HL-60 (cell line): ENCODE measurements at regions not wholly inside any gene's neighbourhood (a gene's known extent, or its start where the extent isn't known, plus 50 kb on each side); places are given as distances from the start of the nearest gene placed in this dataset.

ENCODE experiments used
- DNase-seq, 2 experiments: peaks; one replicate each; pipeline ENCODE4 v3.0.0-alpha.2; 2010 to 2020; ENCODE audit warnings: low read depth in 1 of 2, low spot score in 1 of 2
- H3K27ac ChIP-seq: fragments of 250-450 bp; sonication (Bioruptor Pico); replicated peaks from 2 replicates; pipeline ENCODE4 v1.5.1; 2020; ENCODE audit warnings: mild to moderate bottlenecking, moderate library complexity
- H3K27me3 ChIP-seq: fragments of 250-450 bp; sonication (Bioruptor Pico); 2 replicates; pipeline ENCODE4 v1.5.1; 2021; ENCODE audit warnings: mild to moderate bottlenecking, moderate library complexity; ENCODE audit not compliant: insufficient read depth, poor library complexity, severe bottlenecking
- H3K4me3 ChIP-seq: replicated peaks from 2 replicates; pipeline ENCODE4 v1.5.1; 2011; ENCODE audit warnings: mild to moderate bottlenecking, control low read depth, low read length; ENCODE audit not compliant: insufficient read depth
- GABPA ChIP-seq: IDR thresholded peaks from 2 replicates; pipeline ENCODE4 v1.6.1; 2012; ENCODE audit warnings: low read depth
- POLR2AphosphoS5 ChIP-seq: IDR thresholded peaks from 2 replicates; pipeline ENCODE4 v1.6.1; 2012; ENCODE audit warnings: low read depth
- REST ChIP-seq: IDR thresholded peaks from 2 replicates; pipeline ENCODE4 v1.6.1; 2012; ENCODE audit warnings: low read depth; ENCODE audit not compliant: insufficient replicate concordance
- SPI1 ChIP-seq: IDR thresholded peaks from 2 replicates; pipeline ENCODE4 v1.6.1; 2012; ENCODE audit warnings: low read depth, mild to moderate bottlenecking, borderline replicate concordance
- TF ChIP-seq, protein P1 (sequence below): IDR thresholded peaks from one replicate; pipeline ENCODE4 v1.5.1; 2011; ENCODE audit warnings: low read length, control low read depth, inconsistent platforms; ENCODE audit not compliant: insufficient read depth

- Histone ChIP-seq H3K27ac (no peak overlapping the region), H3K4me3 (no peak overlapping the region), H3K27me3 (no peaks in the 10 kb centered on the region)
- no peak for TF ChIP-seq GABPA
- no peak for TF ChIP-seq POLR2AphosphoS5
- TF ChIP-seq, protein P1, sequence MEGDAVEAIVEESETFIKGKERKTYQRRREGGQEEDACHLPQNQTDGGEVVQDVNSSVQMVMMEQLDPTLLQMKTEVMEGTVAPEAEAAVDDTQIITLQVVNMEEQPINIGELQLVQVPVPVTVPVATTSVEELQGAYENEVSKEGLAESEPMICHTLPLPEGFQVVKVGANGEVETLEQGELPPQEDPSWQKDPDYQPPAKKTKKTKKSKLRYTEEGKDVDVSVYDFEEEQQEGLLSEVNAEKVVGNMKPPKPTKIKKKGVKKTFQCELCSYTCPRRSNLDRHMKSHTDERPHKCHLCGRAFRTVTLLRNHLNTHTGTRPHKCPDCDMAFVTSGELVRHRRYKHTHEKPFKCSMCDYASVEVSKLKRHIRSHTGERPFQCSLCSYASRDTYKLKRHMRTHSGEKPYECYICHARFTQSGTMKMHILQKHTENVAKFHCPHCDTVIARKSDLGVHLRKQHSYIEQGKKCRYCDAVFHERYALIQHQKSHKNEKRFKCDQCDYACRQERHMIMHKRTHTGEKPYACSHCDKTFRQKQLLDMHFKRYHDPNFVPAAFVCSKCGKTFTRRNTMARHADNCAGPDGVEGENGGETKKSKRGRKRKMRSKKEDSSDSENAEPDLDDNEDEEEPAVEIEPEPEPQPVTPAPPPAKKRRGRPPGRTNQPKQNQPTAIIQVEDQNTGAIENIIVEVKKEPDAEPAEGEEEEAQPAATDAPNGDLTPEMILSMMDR = no peak
- TF ChIP-seq REST = no peak
- TF ChIP-seq SPI1 = no peak
- no peak for DNase-seq
These were observed 181.6 kb upstream of the TLE4 start for GRCh38 chr9:79390077-79390698.

DNA sequence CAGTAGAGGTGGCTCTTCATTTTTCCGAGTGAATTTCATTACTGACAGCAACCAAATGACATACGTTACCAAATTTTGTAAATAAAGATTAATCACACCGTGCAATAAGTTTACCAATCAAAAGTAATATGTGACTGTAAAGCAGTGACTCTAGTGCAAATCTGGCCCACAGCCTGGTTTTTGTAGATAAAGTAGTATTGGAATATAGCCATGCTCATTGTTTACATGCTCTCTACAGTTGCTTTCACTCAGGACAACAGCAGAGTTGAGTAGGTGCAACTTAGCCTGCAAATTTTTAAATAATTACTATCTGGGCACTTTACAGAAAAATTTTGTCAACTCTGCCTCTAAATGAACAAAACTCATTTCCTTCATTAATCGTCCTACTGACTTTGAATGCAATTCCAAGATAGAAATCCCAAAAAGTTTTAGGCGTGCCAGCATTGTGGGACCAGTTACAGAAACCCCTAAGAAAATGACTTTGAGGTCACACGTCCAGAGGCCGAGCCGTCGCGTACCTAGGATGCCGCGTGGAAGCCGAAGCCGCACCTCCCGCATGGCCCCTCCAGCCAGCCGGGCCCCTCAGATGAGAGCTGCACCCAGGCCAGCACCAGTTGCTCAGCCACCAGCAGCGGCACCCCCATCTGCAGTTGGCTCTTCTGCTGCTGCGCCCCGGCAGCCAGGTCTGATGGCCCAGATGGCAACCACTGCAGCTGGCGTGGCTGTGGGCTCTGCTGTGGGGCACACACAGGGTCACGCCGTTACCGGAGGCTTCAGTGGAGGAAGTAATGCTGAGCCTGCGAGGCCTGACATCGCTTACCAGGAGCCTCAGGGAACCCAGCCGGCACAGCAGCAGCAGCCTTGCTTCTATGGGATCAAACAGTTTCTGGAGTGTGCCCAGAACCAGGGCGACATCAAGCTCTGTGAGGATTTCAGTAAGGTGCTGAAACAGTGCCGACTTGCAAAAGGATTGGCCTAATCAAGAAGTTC is 180.7 kb upstream of the TLE4 start:
- TF ChIP-seq SPI1 (no peak), POLR2AphosphoS5 (no peak), REST (no peak), GABPA (no peak)
- TF ChIP-seq, protein P1 = no peak
- no peak for DNase-seq
- no peak overlapping the region for H3K4me3 ChIP-seq
- no peak overlapping the region for H3K27ac ChIP-seq
- no peaks in the 10 kb centered on the region for H3K27me3 ChIP-seq

- TF ChIP-seq POLR2AphosphoS5 = no peak
- TF ChIP-seq SPI1 = peak; percentile 42; the same call in 1 of the 2 replicates
- peak in 1 of 2 experiments; percentile 1 for DNase-seq
- Histone ChIP-seq H3K27me3 (no peaks in the 10 kb centered on the region), H3K27ac (no peak overlapping the region), H3K4me3 (no peak overlapping the region)
These were observed 176.5 kb upstream of the TLE4 start for GRCh38 chr9:79395228-79395627.

- H3K4me3 ChIP-seq = no peak overlapping the region
- DNase-seq = no peak
- H3K27me3 ChIP-seq = no peaks in the 10 kb centered on the region
- TF ChIP-seq, protein P1 = no peak
- TF ChIP-seq GABPA = no peak
- no peak for TF ChIP-seq SPI1
- no peak for TF ChIP-seq POLR2AphosphoS5
- no peak for TF ChIP-seq REST
- no peak overlapping the region for H3K27ac ChIP-seq
These were observed 176.0 kb upstream of the TLE4 start for GRCh38 chr9:79395755-79396154.
